Left cardiac atrium (tissue), 4 donors: ENCODE measurements at regions not wholly inside any gene's neighbourhood (a gene's known extent, or its start where the extent isn't known, plus 50 kb on each side); places are given as distances from the start of the nearest gene placed in this dataset.

ENCODE experiments used
- ATAC-seq, 2 donors: fragments of 200-7000 bp; cut with Tn5 transposase; one replicate each; pipeline ENCODE4 v1.9.1; 2020; ENCODE audit warnings: mild to moderate bottlenecking in 2 of 2, moderate library complexity in 2 of 2
- DNase-seq: peaks from one replicate; pipeline ENCODE4 v3.0.0-alpha.2; 2020
- intact Hi-C, 2 donors: fragments of 100-400 bp; cut with DNase I; formaldehyde crosslinking; loops; one replicate each; pipeline versions ENCODE4 v1.14.1 to v1.15.1; 2022 to 2023
- donor health status: DM: no; HTN: yes; CAD: no.
- donor health status: DM: no; HTN: yes; CAD: no; lungs with severe emphysema.
- donor health status: DM: yes; HTN: yes; CAD: no.
- donor health status: Dilated cardiomyopathy.

DNA sequence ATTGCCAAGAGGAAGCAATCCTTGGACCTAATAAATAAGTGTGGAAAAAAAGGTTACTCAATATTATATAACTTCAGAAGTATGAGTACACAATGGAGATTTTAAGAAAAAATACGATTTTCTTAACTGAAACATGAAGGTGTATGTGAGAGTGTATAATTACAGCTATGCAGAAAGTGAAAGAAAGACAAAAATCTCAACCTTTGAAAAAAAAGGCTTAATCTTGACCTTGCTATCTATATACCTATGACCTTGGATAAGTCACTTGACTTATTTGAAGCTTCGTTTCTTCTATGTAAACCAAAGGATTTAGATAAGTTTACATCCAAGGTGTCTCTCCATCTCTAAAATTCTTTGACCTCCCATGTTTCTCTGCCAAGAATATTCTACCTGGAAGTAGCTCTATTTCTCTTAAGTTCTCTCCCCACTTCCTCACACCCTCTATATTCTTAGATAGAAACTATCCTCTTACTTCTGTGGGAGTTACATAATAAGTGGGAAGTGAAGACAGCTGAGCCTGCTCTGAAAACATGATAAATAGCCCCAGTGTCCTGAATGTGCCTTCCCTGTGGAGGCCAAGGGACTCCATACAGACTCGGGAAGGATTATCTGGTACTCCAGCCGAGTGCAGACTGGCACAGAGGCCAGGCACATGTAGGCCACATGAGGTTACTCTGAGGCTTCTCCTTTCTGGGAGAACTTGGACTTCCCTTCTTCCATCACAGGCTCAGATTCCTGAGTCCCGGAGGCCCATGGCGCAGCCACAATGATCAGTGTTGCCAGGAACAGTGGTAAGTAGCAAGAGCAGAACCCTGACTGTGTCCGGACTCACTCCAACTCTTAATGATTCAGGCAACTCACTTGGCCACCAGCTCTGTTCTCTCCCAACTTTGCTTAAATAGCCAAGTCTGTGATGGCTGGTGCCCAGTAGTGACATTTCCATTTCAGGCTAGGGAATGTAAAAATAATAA, 166.8 kb upstream of the COL8A1 start:
- DNase-seq (peak; percentile 42), ATAC-seq (peak; percentile 81 to 82)
- intact Hi-C loops: no loop called here

GRCh38 chr3:99470841-99471240, 167.6 kb upstream of the COL8A1 start:
- intact Hi-C loops: no loop called here
- DNase-seq: no peak
- no peak for ATAC-seq

DNA sequence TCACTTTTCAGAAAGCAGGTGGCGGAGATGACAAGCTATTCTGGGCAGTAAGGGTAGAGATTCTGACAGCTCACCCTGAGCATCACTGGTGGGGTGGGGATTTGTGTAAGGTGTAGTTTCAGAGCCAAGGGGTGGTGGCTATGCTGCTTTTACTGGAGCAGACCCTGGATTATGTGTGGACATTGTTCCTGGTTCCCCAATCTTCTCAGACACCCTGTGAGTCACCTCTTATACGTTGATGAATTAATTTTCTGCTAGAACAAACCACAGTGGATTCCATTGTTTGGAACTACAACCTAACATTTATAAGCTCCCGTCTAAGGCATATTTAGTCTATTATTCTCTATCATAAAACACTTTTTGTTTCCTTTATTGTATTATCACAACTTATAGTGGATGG, 169.5 kb upstream of the COL8A1 start:
- intact Hi-C loops: no loop called here
- no peak for ATAC-seq
- DNase-seq: no peak

GRCh38 chr3:99467420-99467819, 171.0 kb upstream of the COL8A1 start:
- peak in 1 of 2 donors; percentile 22 for ATAC-seq
- intact Hi-C loops: no loop called here
- no peak for DNase-seq

- intact Hi-C loops: no loop called here
- ATAC-seq: no peak
Measured at GRCh38 chr3:99466331-99466730, 172.1 kb upstream of the COL8A1 start.

DNA sequence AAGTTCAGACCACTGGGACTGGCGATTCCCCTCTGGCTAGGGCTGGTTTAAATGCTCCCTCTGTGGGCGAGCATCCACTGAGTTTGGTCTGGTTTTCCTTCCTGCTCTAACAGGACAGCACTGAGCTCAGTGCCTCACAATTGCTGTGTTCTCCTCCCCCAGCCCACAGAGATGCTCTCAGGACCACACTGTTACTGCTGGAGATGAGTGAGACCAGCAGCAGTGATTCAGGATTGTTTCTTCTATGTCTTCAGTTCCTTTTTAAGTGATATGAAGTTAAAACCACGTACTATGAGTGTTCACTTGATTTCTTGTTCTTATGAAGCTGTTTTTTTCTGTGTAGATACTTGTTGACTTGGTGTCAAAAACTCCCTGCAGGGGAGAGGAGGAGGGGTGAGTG, 180.4 kb upstream of the COL8A1 start:
- DNase-seq: no peak
- ATAC-seq: no peak
- intact Hi-C loops: no loop called here

More at GRCh38 chr3:99466331-99466730, 172.1 kb upstream of the COL8A1 start:
- no peak for DNase-seq

DNA sequence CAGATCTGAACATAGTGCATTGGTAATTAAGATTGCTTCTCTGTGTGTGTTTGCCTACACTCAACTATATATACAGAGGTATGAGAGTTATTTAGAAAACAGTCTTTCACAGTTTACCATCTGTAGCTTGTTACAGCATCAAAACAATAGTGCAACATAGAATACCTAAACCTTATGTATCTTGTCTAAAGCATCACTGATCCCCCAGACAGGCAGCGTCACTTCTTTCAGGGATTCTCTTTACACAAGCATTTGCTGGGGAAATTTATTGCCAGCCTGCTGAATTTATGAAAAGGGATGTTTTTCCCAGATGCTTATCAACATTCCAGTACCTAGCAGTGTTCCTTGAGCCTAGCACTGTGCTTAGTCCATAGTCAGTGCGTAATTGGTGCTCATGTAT, 195.8 kb upstream of the COL8A1 start:
- intact Hi-C loops: no loop called here
- ATAC-seq (no peak), DNase-seq (no peak)

- intact Hi-C loops: no loop called here
- ATAC-seq (peak in 1 of 2 donors; percentile 45), DNase-seq (no peak)
Measured at GRCh38 chr3:99439892-99440291, 198.5 kb upstream of the COL8A1 start.

GRCh38 chr3:99434190-99434589, 204.2 kb upstream of the COL8A1 start:
- intact Hi-C loops: no loop called here

GRCh38 chr3:99430348-99431134, 207.9 kb upstream of the COL8A1 start:
- no peak for ATAC-seq
- no peak for DNase-seq
- intact Hi-C loops: no loop called here

More at GRCh38 chr3:99434190-99434589, 204.2 kb upstream of the COL8A1 start:
- DNase-seq: no peak
- no peak for ATAC-seq

DNA sequence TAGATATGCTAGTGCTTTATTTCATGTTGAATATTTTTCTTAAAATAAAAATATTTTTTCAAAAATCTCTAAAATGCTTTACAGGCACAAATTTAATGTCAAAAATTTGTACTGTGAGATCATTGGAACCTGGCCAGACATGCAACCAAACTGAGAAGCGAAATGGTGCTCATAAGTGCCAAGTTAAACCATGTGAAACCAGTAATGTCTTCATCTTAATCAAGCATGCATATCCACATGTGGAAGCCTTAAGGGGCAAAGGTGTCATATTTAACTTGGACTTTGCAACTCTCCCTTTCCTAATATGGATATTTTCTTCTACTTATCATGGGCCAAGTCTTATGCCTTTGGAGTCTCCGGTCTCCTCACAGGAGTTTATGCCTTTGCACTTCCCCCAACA, 208.9 kb upstream of the COL8A1 start:
- ATAC-seq (no peak), DNase-seq (no peak)
- intact Hi-C loops: no loop called here

- ATAC-seq (no peak), DNase-seq (no peak)
- intact Hi-C loops: no loop called here
Measured at GRCh38 chr3:99425930-99426329, 212.5 kb upstream of the COL8A1 start.

GRCh38 chr3:99419116-99419515, 219.3 kb upstream of the COL8A1 start:
- ATAC-seq (no peak), DNase-seq (no peak)
- intact Hi-C loops: no loop called here

DNA sequence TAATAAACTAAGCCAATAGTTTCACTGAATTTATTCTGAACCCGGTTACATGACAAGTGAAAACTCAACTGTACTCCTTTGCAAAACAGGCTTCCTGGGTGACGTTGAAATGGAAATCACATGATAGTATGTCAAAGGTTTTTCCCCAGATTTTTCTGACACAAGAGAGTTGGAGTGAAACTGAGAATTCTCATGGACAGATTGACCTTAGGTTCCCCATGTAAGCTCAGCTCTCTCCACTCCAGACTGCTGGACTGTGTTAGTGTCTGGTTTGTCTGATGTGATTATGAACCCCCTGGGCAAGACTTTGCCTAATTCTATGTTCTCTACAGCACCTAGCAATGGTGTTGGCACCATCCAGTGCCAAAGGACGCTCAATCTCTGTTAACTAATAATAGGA, 219.7 kb upstream of the COL8A1 start:
- intact Hi-C loops: no loop called here
- no peak for DNase-seq
- peak in 1 of 2 donors; percentile 19 for ATAC-seq

- ATAC-seq (no peak), DNase-seq (no peak)
- intact Hi-C loops: no loop called here
Measured at GRCh38 chr3:99418209-99418635, 220.2 kb upstream of the COL8A1 start.

DNA sequence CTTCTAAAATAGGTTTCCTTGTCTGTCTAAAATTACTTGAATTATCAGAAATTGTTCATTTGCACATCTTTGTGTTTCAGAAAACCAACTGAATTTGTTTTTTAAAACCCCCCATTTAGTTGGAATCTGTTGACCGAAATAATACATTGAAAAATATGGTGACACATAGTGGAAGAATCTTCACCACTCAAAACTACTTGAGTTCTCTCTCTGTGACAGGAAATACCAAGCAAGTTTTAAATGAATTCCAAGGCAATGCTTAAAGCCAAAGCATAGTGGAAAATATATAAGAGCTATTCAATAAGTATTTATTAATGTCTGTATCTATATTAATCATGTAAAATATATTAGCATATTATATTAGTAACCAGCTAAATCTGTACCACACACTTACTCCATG, 224.9 kb upstream of the COL8A1 start:
- no peak for DNase-seq
- intact Hi-C loops: no loop called here
- ATAC-seq: no peak

DNA sequence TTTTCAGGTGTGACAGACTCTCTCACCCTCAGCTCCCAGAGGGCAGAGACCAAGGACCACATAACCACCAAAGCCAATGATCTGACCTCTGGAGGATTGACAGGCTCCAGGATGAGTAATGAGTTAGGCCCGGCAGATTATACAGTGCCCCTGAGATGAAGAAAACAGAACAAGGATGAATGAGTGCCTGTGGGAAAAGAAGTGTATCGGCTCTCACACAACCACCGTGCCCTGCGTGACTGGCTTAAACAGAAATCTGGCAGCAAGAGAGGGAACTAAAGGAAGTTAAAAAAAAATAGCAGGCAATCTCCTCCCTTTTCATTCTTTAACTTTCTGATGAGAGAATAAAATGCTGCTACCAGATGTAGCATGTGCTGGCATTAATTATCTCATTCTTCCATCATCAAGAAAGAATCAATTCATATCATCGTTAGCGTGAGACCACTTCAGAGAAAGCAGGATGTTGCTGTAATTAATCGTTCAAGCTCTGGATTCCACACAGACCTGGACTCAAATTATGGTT, 227.5 kb upstream of the COL8A1 start:
- intact Hi-C loops: no loop called here
- DNase-seq (no peak), ATAC-seq (no peak)

DNA sequence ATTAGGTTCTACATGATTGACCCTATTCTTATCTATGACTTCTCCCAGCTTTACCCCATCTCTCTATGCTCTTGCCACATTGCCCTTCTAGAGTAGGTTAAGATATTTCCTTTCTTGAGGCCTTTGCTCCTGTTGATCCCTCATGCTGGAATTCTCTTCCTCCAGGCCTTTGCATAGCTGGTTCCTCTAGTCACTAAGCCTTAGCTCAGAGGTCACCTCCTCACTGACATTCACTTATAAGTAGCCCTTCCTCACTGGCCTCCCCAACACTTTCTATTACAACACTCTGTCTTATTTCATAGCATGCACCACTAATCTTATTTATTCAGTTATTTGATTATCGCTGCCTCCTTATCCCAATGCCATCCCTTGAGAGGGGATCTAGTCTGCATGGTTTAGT, 228.4 kb upstream of the COL8A1 start:
- intact Hi-C loops: no loop called here
- ATAC-seq: no peak
- DNase-seq: no peak

- intact Hi-C loops: no loop called here
- ATAC-seq (no peak), DNase-seq (no peak)
Measured at GRCh38 chr3:99407257-99407656, 231.1 kb upstream of the COL8A1 start.

DNA sequence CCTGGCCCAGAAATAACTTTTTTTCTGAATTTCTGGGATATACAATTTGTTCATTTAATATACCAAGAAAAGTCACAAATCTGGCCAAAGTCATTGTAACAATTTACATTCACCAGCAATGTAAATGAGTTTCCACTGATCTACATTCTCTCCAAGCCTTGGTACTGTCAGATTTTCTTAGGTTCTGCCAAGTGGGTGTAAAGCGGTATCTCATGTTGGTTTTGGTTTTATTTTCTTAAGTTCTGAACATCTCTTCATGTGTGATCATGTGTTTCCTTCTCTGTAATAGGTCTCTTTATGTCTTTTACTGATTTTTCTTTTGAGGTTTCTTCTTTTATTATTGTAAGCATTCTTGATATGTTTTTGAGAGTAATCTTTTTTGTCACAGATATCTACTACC, 235.6 kb upstream of the COL8A1 start:
- intact Hi-C loops: no loop called here
- DNase-seq (no peak), ATAC-seq (no peak)
